Thyroid gland (tissue), 4 donors: ENCODE measurements at regions not wholly inside any gene's neighbourhood (a gene's known extent, or its start where the extent isn't known, plus 50 kb on each side); places are given as distances from the start of the nearest gene placed in this dataset.

Experiments used
- DNase-seq, 2 donors: peaks; one replicate each; pipeline ENCODE4 v3.0.0-alpha.2; 2019
- H3K27ac ChIP-seq, 3 donors: fragments of 200-600 bp; sonication (generic); 1 replicate in 2 of 3; 2 replicates in 1 of 3; pipeline ENCODE4 v1.5.1; 2016 to 2019; ENCODE audit warnings: mild to moderate bottlenecking in 1 of 3, moderate library complexity in 1 of 3
- H3K27me3 ChIP-seq: fragments of 200-600 bp; sonication (generic); one replicate; pipeline ENCODE4 v1.5.1; 2019
- H3K36me3 ChIP-seq, 2 donors: fragments of 200-600 bp; sonication (generic); one replicate each; pipeline ENCODE4 v1.5.1; 2016 to 2019
- H3K4me1 ChIP-seq, 2 donors: fragments of 200-600 bp; sonication (generic); one replicate each; pipeline ENCODE4 v1.5.1; 2017 to 2019
- H3K4me3 ChIP-seq, 3 donors: fragments of 200-600 bp; sonication (generic); replicated peaks in 1 of 3; 1 replicate in 2 of 3; 2 replicates in 1 of 3; pipeline ENCODE4 v1.5.1; 2016; ENCODE audit warnings: mild to moderate bottlenecking in 1 of 3
- H3K9me3 ChIP-seq: fragments of 200-600 bp; sonication (generic); one replicate; pipeline ENCODE4 v1.5.1; 2017
- CTCF ChIP-seq, 6 experiments: fragments of 200-600 bp in 3 of 6; fragments of 450-650 bp in 3 of 6; sonication (generic) in 3 of 6; IDR thresholded peaks; one replicate each; pipeline ENCODE4 v1.5.1; 2016 to 2019; ENCODE audit warnings: antibody characterized with exemption in 6 of 6, mild to moderate bottlenecking in 2 of 6, inconsistent platforms in 1 of 6, moderate library complexity in 1 of 6
- POLR2A ChIP-seq, 2 donors: fragments of 450-650 bp; IDR thresholded peaks; one replicate each; pipeline ENCODE4 v1.6.1; 2017; ENCODE audit warnings: antibody characterized with exemption in 2 of 2, mild to moderate bottlenecking in 2 of 2, moderate library complexity in 1 of 2
- WGBS, 2 donors: methylation state at CpG; one replicate each; pipeline ENCODE4 v1.1.5; 2017; 5-methylcytosine and 5-hydroxymethylcytosine counted together
- intact Hi-C: fragments of 100-400 bp; cut with DNase I; formaldehyde crosslinking; loops from one replicate; pipeline ENCODE4 v1.15.1; 2023

DNA sequence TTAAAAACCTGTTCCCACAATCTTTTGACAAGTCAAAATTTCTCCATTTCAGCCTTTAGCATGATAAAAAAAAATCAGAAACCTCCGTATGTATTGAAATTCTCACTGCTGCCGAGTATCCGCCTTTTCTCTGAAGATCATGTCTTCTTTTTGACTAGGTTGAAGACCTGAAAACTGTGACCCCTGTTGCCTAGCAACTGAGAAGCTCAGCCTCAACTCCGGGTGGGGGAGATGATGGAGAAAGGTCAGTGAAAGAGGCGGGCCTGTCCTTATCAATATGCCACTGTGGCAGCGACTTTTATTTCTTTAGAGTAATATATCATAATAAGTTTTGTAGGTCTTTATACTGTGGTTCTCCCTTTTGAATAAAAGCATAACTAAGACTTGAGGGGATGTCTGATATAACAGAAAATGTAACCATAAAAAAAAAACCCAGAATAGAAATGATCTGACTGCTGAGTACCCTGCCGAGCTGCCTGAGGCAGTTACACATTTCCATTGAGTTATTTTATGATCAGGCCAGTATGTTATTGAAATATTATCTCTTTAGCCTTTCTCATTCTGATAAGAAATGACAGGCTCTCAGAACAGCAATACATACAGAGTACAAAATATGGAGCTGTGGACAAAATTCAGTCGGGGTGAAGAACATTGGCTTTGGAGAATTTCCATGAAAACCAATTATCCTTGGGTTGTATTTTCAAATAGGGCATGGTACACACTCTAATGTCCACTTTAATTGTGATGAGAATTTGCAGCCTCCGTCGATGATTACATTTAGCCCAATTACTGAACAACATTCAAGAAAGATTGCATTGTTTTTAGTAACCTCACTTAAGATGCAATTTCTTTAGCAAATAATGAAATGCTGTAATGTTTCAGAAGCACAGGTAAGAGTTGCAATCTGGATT is 136.7 kb upstream of the EEF1E1 start:
- Histone ChIP-seq H3K27me3 (no peaks in the 10 kb centered on the region), H3K9me3 (no peaks in the 10 kb centered on the region), H3K36me3 (no peaks in the 10 kb centered on the region), H3K4me3 (no peak overlapping the region), H3K27ac (no peak overlapping the region), H3K4me1 (no peaks in the 10 kb centered on the region)
- TF ChIP-seq POLR2A (IDR thresholded peaks at IDR 0.05) (no peak), CTCF (IDR thresholded peaks at IDR 0.05) (no peak)
- DNase-seq: no peak
- intact Hi-C loops: no loop called here
- 60% methylated on average over 10 of the region's 10 CpGs for WGBS, 2 donors

- H3K4me1 ChIP-seq: no peaks in the 10 kb centered on the region
- no peak overlapping the region for H3K27ac ChIP-seq
- no peaks in the 10 kb centered on the region for H3K9me3 ChIP-seq
- H3K4me3 ChIP-seq: no peak overlapping the region
- 69 to 82% methylated on average over 3 of the region's 3 CpGs for WGBS, 2 donors
- DNase-seq: no peak
- H3K27me3 ChIP-seq: no peaks in the 10 kb centered on the region
- TF ChIP-seq POLR2A (IDR thresholded peaks at IDR 0.05) (no peak), CTCF (IDR thresholded peaks at IDR 0.05) (no peak)
- H3K36me3 ChIP-seq: no peaks in the 10 kb centered on the region
- intact Hi-C loops: no loop called here
Measured at GRCh38 chr6:8237668-8238067, 135.3 kb upstream of the EEF1E1 start.

DNA sequence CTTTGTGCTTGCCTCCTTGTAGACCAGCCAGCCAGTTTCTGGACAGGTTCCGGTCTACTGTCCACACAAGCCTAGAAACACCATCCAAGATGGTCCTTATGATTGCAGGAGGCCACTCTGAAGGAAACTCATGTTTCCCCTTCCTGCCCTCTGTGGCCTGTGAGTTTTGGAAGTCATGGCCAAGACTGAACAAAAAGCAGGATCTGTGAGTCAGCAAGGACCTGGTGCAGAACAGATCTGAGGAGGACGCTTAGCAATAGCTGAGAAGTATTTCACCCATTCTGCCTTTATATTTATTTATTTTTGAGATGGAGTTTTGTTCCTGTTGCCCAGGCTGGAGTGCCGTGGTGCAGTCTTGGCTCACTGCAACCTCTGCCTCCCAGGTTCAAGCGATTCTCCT is 134.6 kb upstream of the EEF1E1 start:
- WGBS, 2 donors: 71 to 72% methylated on average over 4 of the region's 4 CpGs
- intact Hi-C loops: no loop called here
- Histone ChIP-seq H3K27ac (no peak overlapping the region), H3K36me3 (no peaks in the 10 kb centered on the region), H3K4me3 (no peak overlapping the region), H3K27me3 (no peaks in the 10 kb centered on the region), H3K4me1 (no peaks in the 10 kb centered on the region), H3K9me3 (no peaks in the 10 kb centered on the region)
- no peak for DNase-seq
- TF ChIP-seq POLR2A (IDR thresholded peaks at IDR 0.05) (no peak), CTCF (IDR thresholded peaks at IDR 0.05) (no peak)

DNA sequence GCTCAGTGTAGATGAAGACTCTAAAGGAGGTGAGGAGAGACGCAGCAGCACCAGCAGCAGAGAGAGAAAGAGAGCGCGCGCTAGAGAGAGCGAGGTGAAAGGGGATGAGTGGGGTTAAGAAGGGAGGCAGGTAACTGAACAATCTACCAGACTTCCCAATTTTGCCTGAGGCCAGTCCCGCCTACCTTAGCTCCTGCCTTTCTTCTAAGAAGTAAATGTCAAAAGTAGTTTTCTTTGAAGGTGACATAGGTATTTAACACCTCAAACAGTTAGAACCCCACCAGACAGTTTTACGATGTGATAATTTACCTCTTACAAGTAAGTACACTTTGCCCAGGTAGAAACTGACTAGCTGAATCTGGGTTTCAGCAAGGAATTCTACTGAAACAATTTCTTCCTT is 132.0 kb upstream of the EEF1E1 start:
- no peak overlapping the region for H3K27ac ChIP-seq
- DNase-seq: no peak
- no peak for TF ChIP-seq CTCF (IDR thresholded peaks at IDR 0.05)
- no peak for TF ChIP-seq POLR2A (IDR thresholded peaks at IDR 0.05)
- no peaks in the 10 kb centered on the region for H3K27me3 ChIP-seq
- no peaks in the 10 kb centered on the region for H3K9me3 ChIP-seq
- 88 to 91% methylated on average over 7 of the region's 7 CpGs for WGBS, 2 donors
- intact Hi-C loops: no loop called here
- no peak overlapping the region for H3K4me3 ChIP-seq
- H3K36me3 ChIP-seq: no peaks in the 10 kb centered on the region
- no peaks in the 10 kb centered on the region for H3K4me1 ChIP-seq

GRCh38 chr6:8231956-8232355 is 129.6 kb upstream of the EEF1E1 start:
- no peak overlapping the region for H3K4me3 ChIP-seq
- H3K27ac ChIP-seq: no peak overlapping the region
- 96 to 98% methylated on average over 5 of the region's 5 CpGs for WGBS, 2 donors
- H3K9me3 ChIP-seq: no peaks in the 10 kb centered on the region
- TF ChIP-seq POLR2A (IDR thresholded peaks at IDR 0.05) (no peak), CTCF (IDR thresholded peaks at IDR 0.05) (no peak)
- H3K36me3 ChIP-seq: no peaks in the 10 kb centered on the region
- H3K4me1 ChIP-seq: no peaks in the 10 kb centered on the region
- H3K27me3 ChIP-seq: no peaks in the 10 kb centered on the region
- intact Hi-C loops: no loop called here
- DNase-seq: no peak
